IMR-90 (cell line): ENCODE measurements at regions not wholly inside any gene's neighbourhood (a gene's known extent, or its start where the extent isn't known, plus 50 kb on each side); places are given as distances from the start of the nearest gene placed in this dataset.

Experiments used
- ATAC-seq: fragments of 200-7000 bp; cut with Tn5 transposase; 2 replicates; pipeline ENCODE4 v1.9.1; 2020; ENCODE audit warnings: low read depth, mild to moderate bottlenecking, moderate library complexity
- BruUV-seq: library from RNA; stranded (reverse); fragments of 400-500 nt; replicated peaks from 2 replicates; lab custom pipeline; 2021; lab: Mats Ljungman, UMichigan
- CTCF ChIA-PET: fragments of 300-600 bp; formaldehyde crosslinking; extraction: SDS; loops from one replicate; lab custom pipeline; 2021; ENCODE audit warnings: antibody characterized with exemption; lab: Yijun Ruan, JAX
- POLR2A ChIA-PET: fragments of 300-600 bp; sonication (Branson Sonifier 250); formaldehyde crosslinking; loops from one replicate; lab custom pipeline; 2022; ENCODE audit warnings: antibody characterized with exemption; ENCODE audit not compliant: unreplicated experiment; lab: Charles Lee
- DNase-seq: peaks from one replicate; pipeline ENCODE4 v3.0.0; 2013
- H2AFZ ChIP-seq: replicated peaks from 2 replicates; pipeline ENCODE3; 2013; ENCODE audit warnings: low read length, mild to moderate bottlenecking; ENCODE audit not compliant: poor library complexity
- H2AK5ac ChIP-seq: 2 replicates; pipeline ENCODE4 v1.6.1; 2013; ENCODE audit warnings: low read depth, low read length, inconsistent platforms
- H2AK9ac ChIP-seq: replicated peaks from 2 replicates; pipeline ENCODE3; 2013; ENCODE audit warnings: mild to moderate bottlenecking, low read depth, low read length, moderate library complexity; ENCODE audit not compliant: poor library complexity
- H2BK120ac ChIP-seq: 2 replicates; pipeline ENCODE4 v1.6.1; 2013; ENCODE audit warnings: low read depth, low read length, inconsistent platforms
- H2BK15ac ChIP-seq: 3 replicates; pipeline ENCODE4 v1.6.1; 2013; ENCODE audit warnings: low read depth, low read length, inconsistent platforms
- H2BK20ac ChIP-seq: 2 replicates; pipeline ENCODE4 v1.6.1; 2013; ENCODE audit warnings: low read depth, mild to moderate bottlenecking, inconsistent platforms, low read length, moderate library complexity
- H2BK5ac ChIP-seq: 2 replicates; pipeline ENCODE4 v1.6.1; 2013; ENCODE audit warnings: mild to moderate bottlenecking, low read depth, low read length, inconsistent platforms; ENCODE audit not compliant: poor library complexity, severe bottlenecking
- H3K14ac ChIP-seq: replicated peaks from 2 replicates; pipeline ENCODE4 v1.6.1; 2013; ENCODE audit warnings: low read depth, low read length, inconsistent platforms
- H3K18ac ChIP-seq: 2 replicates; pipeline ENCODE4 v1.6.1; 2013; ENCODE audit warnings: low read depth, low read length, control low read depth
- H3K23ac ChIP-seq: 2 replicates; pipeline ENCODE4 v1.6.1; 2013; ENCODE audit warnings: low read depth, low read length, inconsistent platforms
- H3K27ac ChIP-seq: 2 replicates; pipeline ENCODE4 v1.5.1; 2013; ENCODE audit warnings: mild to moderate bottlenecking, control low read depth, low read length; ENCODE audit not compliant: insufficient read depth
- H3K27me3 ChIP-seq: 2 replicates; pipeline ENCODE4 v1.6.1; 2013; ENCODE audit warnings: low read length; ENCODE audit not compliant: control insufficient read depth, insufficient read depth
- H3K36me3 ChIP-seq: 2 replicates; pipeline ENCODE4 v1.6.1; 2013; ENCODE audit warnings: low read length, mixed read lengths; ENCODE audit not compliant: control insufficient read depth, insufficient read depth
- H3K4ac ChIP-seq: 2 replicates; pipeline ENCODE4 v1.6.1; 2013; ENCODE audit warnings: low read depth, low read length, inconsistent platforms
- H3K4me1 ChIP-seq: 2 replicates; pipeline ENCODE4 v1.6.1; 2013; ENCODE audit warnings: low read length, mixed read lengths; ENCODE audit not compliant: control insufficient read depth, insufficient read depth
- H3K4me2 ChIP-seq: 2 replicates; pipeline ENCODE4 v1.6.1; 2013; ENCODE audit warnings: low read depth, mild to moderate bottlenecking, control low read depth, low read length, moderate library complexity
- H3K4me3 ChIP-seq: 2 replicates; pipeline ENCODE4 v1.5.1; 2013; ENCODE audit warnings: low read depth, mild to moderate bottlenecking, control low read depth, low read length, moderate library complexity; ENCODE audit not compliant: insufficient read depth
- H3K56ac ChIP-seq: 2 replicates; pipeline ENCODE4 v1.6.1; 2013; ENCODE audit warnings: low read length, inconsistent platforms; ENCODE audit not compliant: insufficient read depth; ENCODE audit errors: extremely low read depth
- H3K79me1 ChIP-seq, 2 experiments: 2 replicates each; pipeline ENCODE4 v1.6.1; 2013; ENCODE audit warnings: low read length in 2 of 2, inconsistent platforms in 1 of 2, low read depth in 1 of 2
- H3K9ac ChIP-seq: 2 replicates; pipeline ENCODE4 v1.6.1; 2013; ENCODE audit warnings: low read depth, low read length, control low read depth
- H3K9me1 ChIP-seq: 2 replicates; pipeline ENCODE4 v1.6.1; 2013; ENCODE audit warnings: low read length, inconsistent platforms; ENCODE audit not compliant: insufficient read depth
- H3K9me3 ChIP-seq: 2 replicates; pipeline ENCODE4 v1.6.1; 2013; ENCODE audit warnings: low read length; ENCODE audit not compliant: control insufficient read depth, insufficient read depth
- H4K20me1 ChIP-seq: 2 replicates; pipeline ENCODE4 v1.6.1; 2013; ENCODE audit warnings: low read length, inconsistent platforms; ENCODE audit not compliant: insufficient read depth
- H4K5ac ChIP-seq: 2 replicates; pipeline ENCODE4 v1.6.1; 2013; ENCODE audit warnings: mild to moderate bottlenecking, low read depth, low read length, control low read depth
- H4K8ac ChIP-seq, 2 experiments: 2 replicates each; pipeline ENCODE4 v1.6.1; 2013; ENCODE audit warnings: low read depth in 2 of 2, low read length in 2 of 2, control low read depth in 1 of 2, inconsistent platforms in 1 of 2
- H4K91ac ChIP-seq: 2 replicates; pipeline ENCODE4 v1.6.1; 2013; ENCODE audit warnings: low read depth, low read length, inconsistent platforms; ENCODE audit not compliant: insufficient read depth
- BHLHE40 ChIP-seq: fragments of 150-350 bp; IDR thresholded peaks from 2 replicates; pipeline ENCODE4 v1.6.1; 2016; ENCODE audit warnings: mild to moderate bottlenecking, low read depth, low read length
- CEBPB ChIP-seq: IDR thresholded peaks from 2 replicates; pipeline ENCODE4 v1.6.1; 2012; ENCODE audit warnings: low read depth, low read length, improper control_type of control experiment
- CHD1 ChIP-seq: IDR thresholded peaks from 2 replicates; pipeline ENCODE4 v1.6.1; 2012; ENCODE audit warnings: low read depth, low read length, improper control_type of control experiment
- FOS ChIP-seq: fragments of 150-350 bp; IDR thresholded peaks from 2 replicates; pipeline ENCODE4 v1.6.1; 2016; ENCODE audit warnings: low read depth, low read length
- MAFK ChIP-seq: IDR thresholded peaks from 2 replicates; pipeline ENCODE4 v1.6.1; 2012; ENCODE audit warnings: low read depth, low read length, improper control_type of control experiment
- MAZ ChIP-seq: IDR thresholded peaks from 2 replicates; pipeline ENCODE4 v1.6.1; 2012; ENCODE audit warnings: low read depth, mild to moderate bottlenecking, low read length, improper control_type of control experiment, moderate library complexity, borderline replicate concordance
- MXI1 ChIP-seq: IDR thresholded peaks from 2 replicates; pipeline ENCODE4 v1.6.1; 2012; ENCODE audit warnings: low read depth, mild to moderate bottlenecking, low read length, moderate library complexity, borderline replicate concordance
- NFE2L2 ChIP-seq: fragments of 150-350 bp; IDR thresholded peaks from 2 replicates; pipeline ENCODE4 v1.6.1; 2016; ENCODE audit warnings: low read depth, mild to moderate bottlenecking, low read length
- POLR2A ChIP-seq: IDR thresholded peaks from 2 replicates; pipeline ENCODE4 v1.6.1; 2012; ENCODE audit warnings: mild to moderate bottlenecking, low read depth, low read length
- RAD21 ChIP-seq: IDR thresholded peaks from 2 replicates; pipeline ENCODE4 v1.6.1; 2012; ENCODE audit warnings: low read length, improper control_type of control experiment
- RCOR1 ChIP-seq: IDR thresholded peaks from 2 replicates; pipeline ENCODE4 v1.6.1; 2012; ENCODE audit warnings: mild to moderate bottlenecking, low read length, improper control_type of control experiment; ENCODE audit not compliant: insufficient replicate concordance
- SMC3 ChIP-seq: fragments of 150-350 bp; IDR thresholded peaks from 2 replicates; pipeline ENCODE4 v1.6.1; 2016; ENCODE audit warnings: low read depth, mild to moderate bottlenecking, antibody characterized with exemption, low read length, moderate library complexity
- WGBS, 2 experiments: methylation state at CpG; one replicate each; pipeline versions ENCODE4 v1.1.5 to v1.1.7; 2013; ENCODE audit warnings: missing lambda C conversion rate in 2 of 2; ENCODE audit not compliant: insufficient read length in 1 of 2; ENCODE audit errors: extremely low coverage in 2 of 2; 5-methylcytosine and 5-hydroxymethylcytosine counted together
- dilution Hi-C: fragments of 300-500 bp; cut with HindIII; formaldehyde crosslinking; loops from one replicate; pipeline ENCODE4 v1.14.3; 2018; ENCODE audit warnings: low sequenced_read_pairs; ENCODE audit not compliant: unreplicated experiment
- in situ Hi-C: fragments of 300-500 bp; cut with MboI; formaldehyde crosslinking; loops from 3 replicates; pipeline ENCODE4 v1.14.3; 2019; ENCODE audit warnings: low sequenced_read_pairs, inconsistent platforms, mixed read lengths
- intact Hi-C: fragments of 100-400 bp; cut with micrococcal nuclease; formaldehyde crosslinking; loops from 2 replicates; pipeline ENCODE4 v1.10.0; 2022
- TF ChIP-seq, protein P1 (sequence below): fragments of 150-350 bp; IDR thresholded peaks from 2 replicates; pipeline ENCODE4 v1.6.1; 2017; ENCODE audit warnings: mild to moderate bottlenecking, antibody characterized with exemption, low read length, low read depth
- TF ChIP-seq, protein P2 (sequence below): fragments of 150-350 bp; IDR thresholded peaks from 2 replicates; pipeline ENCODE4 v1.6.1; 2016; ENCODE audit warnings: low read depth, mild to moderate bottlenecking, low read length, moderate library complexity, borderline replicate concordance
- TF ChIP-seq, protein P3 (sequence below): conservative IDR thresholded peaks from 2 replicates; pipeline ENCODE4 v1.5.1; 2012; ENCODE audit warnings: mild to moderate bottlenecking, low read depth, low read length, improper control_type of control experiment

DNA sequence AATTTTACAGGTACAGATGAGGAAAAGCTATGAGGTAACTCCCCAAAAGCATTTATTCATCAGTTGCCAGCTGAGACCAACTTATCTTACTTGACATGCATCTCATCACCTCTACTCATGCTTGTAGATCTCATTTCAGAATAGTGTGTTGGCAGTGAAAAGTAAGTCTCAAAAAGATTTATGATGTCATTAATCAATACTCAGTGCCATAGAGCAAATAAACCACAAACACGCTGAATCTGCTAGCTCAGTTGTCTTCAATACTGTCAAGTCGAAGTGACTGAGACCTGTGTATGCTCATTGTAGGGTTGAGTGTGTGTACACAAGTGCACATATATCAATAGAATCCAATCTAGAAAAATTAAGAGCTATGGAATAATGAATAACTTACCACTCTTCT is 413.5 kb downstream of the CNTN3 start:
- H3K27me3 ChIP-seq: no peaks in the 10 kb centered on the region
- no peaks in the 10 kb centered on the region for H4K20me1 ChIP-seq
- no peak overlapping the region for H4K5ac ChIP-seq
- H4K91ac ChIP-seq: no peak overlapping the region
- no peak overlapping the region for H2AK9ac ChIP-seq
- no peaks in the 10 kb centered on the region for H3K4me1 ChIP-seq
- H2BK5ac ChIP-seq: no peak overlapping the region
- no peaks in the 10 kb centered on the region for H3K36me3 ChIP-seq
- no peak overlapping the region for H3K9ac ChIP-seq
- H3K18ac ChIP-seq: no peak overlapping the region
- dilution Hi-C loops: no loop called here
- in situ Hi-C loops: no loop called here
- H3K4ac ChIP-seq: no peak overlapping the region
- no peak overlapping the region for H2BK120ac ChIP-seq
- H3K23ac ChIP-seq: no peak overlapping the region
- TF ChIP-seq MXI1 (no peak), FOS (no peak), MAZ (no peak), RCOR1 (no peak), BHLHE40 (no peak), CHD1 (no peak), RAD21 (no peak), NFE2L2 (no peak), SMC3 (no peak), POLR2A (no peak), CEBPB (no peak), MAFK (no peak)
- TF ChIP-seq, protein P1, sequence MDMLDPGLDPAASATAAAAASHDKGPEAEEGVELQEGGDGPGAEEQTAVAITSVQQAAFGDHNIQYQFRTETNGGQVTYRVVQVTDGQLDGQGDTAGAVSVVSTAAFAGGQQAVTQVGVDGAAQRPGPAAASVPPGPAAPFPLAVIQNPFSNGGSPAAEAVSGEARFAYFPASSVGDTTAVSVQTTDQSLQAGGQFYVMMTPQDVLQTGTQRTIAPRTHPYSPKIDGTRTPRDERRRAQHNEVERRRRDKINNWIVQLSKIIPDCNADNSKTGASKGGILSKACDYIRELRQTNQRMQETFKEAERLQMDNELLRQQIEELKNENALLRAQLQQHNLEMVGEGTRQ: no peak
- TF ChIP-seq, protein P2, sequence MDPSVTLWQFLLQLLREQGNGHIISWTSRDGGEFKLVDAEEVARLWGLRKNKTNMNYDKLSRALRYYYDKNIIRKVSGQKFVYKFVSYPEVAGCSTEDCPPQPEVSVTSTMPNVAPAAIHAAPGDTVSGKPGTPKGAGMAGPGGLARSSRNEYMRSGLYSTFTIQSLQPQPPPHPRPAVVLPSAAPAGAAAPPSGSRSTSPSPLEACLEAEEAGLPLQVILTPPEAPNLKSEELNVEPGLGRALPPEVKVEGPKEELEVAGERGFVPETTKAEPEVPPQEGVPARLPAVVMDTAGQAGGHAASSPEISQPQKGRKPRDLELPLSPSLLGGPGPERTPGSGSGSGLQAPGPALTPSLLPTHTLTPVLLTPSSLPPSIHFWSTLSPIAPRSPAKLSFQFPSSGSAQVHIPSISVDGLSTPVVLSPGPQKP: no peak
- TF ChIP-seq, protein P3, sequence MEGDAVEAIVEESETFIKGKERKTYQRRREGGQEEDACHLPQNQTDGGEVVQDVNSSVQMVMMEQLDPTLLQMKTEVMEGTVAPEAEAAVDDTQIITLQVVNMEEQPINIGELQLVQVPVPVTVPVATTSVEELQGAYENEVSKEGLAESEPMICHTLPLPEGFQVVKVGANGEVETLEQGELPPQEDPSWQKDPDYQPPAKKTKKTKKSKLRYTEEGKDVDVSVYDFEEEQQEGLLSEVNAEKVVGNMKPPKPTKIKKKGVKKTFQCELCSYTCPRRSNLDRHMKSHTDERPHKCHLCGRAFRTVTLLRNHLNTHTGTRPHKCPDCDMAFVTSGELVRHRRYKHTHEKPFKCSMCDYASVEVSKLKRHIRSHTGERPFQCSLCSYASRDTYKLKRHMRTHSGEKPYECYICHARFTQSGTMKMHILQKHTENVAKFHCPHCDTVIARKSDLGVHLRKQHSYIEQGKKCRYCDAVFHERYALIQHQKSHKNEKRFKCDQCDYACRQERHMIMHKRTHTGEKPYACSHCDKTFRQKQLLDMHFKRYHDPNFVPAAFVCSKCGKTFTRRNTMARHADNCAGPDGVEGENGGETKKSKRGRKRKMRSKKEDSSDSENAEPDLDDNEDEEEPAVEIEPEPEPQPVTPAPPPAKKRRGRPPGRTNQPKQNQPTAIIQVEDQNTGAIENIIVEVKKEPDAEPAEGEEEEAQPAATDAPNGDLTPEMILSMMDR: no peak
- H2BK20ac ChIP-seq: no peak overlapping the region
- no peak for ATAC-seq
- H3K9me3 ChIP-seq: peaks cover 1% of the 10 kb centered on the region; the same call in 1 of the 2 replicates
- no TSS peak for BruUV-seq
- ChIA-PET CTCF (no interaction called here), POLR2A (no interaction called here)
- intact Hi-C loops: no loop called here
- no peak overlapping the region for H2AFZ ChIP-seq
- no peak overlapping the region for H3K4me3 ChIP-seq
- no peak for DNase-seq
- no peak overlapping the region for H3K27ac ChIP-seq
- H3K56ac ChIP-seq: no peak overlapping the region
- no CpG with 5 or more reads among the region's 2 CpGs for WGBS, 2 experiments
- H2BK15ac ChIP-seq: no peak overlapping the region
- H3K14ac ChIP-seq: no peak overlapping the region
- no peak overlapping the region for H4K8ac ChIP-seq
- no peaks in the 10 kb centered on the region for H3K9me1 ChIP-seq
- H2AK5ac ChIP-seq: no peak overlapping the region
- H3K79me1 ChIP-seq: no peaks in the 10 kb centered on the region
- no peak overlapping the region for H3K4me2 ChIP-seq
